GM21515 (cell line): ENCODE measurements at regions not wholly inside any gene's neighbourhood (a gene's known extent, or its start where the extent isn't known, plus 50 kb on each side); places are given as distances from the start of the nearest gene placed in this dataset.

ENCODE experiments used
- ATAC-seq: cut with Tn5 transposase; IDR thresholded peaks from one replicate; pipeline ENCODE4 v1.9.1; 2021; ENCODE audit not compliant: unreplicated experiment

DNA sequence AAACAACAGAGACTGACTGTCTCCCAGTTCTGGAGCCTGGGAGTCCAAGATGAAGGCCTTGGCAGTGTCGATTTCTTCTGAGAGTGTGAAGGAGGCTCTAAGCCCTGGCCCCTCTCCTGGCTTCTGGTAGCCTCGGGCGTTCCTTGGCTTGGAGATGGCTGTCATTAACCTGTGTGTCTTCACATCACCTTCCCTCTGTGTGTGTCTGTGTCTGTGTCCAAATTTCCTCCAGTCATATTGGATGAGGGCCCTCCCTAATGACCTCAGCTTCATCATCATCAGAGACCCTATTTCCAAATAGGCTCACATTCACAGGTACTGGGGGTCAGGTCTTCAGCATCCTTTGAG is 138.3 kb downstream of the TOMM20 start:
- no peak for ATAC-seq

DNA sequence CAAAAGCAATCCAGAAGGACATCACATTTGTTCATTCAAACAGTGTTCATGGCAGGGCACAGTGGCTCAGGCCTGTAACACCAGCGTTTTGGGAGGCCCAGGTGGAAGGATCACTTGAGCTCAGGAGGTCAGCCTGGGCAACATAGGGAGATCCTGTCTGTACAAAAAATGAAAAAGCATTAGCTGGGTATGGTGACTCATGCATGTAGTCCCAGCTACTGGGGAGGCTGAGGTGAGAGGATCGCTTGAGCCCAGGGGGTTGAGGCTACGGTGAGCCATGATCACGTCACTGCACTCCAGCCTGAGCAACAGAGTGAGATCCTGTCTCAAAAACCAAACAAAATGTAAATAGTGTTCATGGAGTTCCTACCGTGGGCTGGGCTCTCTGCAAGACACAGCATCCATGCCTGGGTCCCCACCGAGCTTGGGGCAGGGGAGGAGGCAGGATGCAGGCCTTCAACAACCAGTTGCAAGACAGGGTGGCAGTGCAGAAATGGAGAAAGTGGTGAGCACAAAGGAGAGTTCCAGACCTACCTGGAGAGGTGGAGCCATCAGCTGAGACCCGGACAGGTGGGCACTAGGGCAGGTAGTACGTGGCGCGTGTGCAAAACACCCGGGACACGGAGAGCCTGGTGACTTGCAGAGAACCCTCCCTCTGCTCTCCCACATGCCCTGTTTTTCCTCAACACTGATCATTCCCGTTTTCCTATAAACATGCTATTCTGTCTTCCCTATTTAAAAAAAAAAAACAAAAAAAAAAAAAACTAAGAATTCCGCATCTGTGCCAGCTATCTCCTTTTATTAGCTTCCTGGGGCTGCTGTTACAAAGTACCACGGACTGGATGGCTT is 138.9 kb downstream of the TOMM20 start:
- ATAC-seq, result no peak

DNA sequence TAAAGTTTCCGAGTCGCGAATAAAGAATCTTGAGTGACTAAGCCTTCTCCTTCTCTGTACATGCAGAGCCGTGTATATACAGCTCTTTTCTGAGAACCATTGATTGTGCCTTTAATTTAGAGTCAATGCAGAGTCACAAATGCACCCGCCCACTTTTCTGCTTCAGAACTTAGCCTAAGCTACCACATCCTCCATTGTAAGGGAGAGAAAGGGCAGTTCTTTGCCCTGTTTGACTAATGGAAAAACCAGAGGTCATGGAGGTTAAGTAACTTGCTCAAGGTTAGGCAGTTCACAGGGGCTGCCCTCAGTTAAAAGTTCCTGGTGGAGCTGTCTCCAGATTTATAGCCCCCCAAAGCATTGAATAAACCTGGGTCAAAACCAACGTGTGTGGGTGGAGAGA is 139.6 kb downstream of the TOMM20 start:
- ATAC-seq, result no peak

DNA sequence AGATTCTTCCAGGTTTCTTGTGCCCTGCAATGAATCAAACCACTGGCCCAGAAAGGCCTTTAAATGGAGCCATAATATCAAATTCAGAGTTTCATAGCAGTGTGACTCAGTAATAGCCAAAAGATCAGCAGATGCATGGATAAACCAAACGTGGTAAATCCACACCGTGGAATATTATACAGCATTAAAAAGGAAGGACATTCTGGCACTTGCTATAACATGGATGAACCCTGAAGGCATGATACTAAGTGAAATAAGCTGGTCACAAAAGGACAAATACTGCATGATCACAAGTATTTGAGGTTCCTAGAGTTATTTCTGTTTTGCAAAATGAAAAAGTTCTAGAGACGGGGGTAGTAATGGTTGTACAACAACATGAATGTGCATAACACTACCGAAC is 140.1 kb downstream of the TOMM20 start:
- ATAC-seq, result no peak

DNA sequence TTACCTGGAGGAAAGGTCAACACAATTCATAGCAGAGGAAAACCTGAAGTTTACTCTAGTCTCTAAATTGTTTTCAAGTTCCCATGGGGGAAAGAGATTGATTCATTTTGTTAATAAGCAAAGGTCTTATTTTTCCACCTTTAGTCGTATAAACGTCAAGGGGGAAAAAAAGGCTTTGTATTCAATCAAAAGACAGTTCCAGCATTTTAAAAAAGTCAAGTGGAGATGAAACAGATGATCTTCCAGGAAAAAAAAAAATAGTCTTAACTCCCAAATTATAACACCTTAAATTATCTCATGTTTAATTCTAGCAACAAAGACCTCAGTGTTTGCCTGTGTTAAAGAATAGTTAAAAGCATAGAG is 140.5 kb downstream of the TOMM20 start:
- no peak for ATAC-seq

DNA sequence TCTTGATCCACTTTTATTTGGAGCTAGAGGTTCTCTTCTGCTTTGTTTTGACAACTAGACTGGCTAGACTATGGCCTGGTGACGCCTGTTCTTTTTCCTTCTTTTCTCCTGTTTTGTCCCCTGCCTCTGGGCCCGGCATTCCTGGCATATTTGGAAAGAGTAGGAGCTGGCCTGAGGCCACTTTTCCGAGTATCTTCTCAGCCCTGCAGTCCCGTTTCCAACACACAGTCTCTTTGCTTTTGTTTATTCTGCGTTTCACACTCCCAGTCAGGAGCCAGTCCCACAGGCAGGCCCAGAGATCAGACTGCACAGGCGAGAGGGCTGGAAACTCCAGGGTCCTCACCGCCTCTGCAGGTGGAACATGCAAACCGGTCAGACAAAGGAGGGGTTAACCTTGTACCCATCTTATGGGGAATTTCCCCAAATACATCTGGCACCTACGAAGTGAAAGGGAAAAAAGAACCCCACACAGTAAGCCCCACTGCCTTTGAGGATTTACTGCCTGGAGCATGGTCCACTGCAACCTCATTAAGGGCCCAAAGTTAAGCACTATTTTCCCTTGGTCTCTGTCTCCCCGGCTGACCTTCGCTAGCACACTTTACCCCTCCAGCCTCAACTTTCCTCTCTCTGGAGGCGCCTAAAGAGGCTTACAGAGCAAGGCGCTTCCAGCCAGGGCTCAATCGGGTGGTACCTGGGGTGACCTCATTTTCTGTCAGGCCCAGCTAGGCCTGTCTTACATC is 141.1 kb downstream of the TOMM20 start:
- no peak for ATAC-seq

DNA sequence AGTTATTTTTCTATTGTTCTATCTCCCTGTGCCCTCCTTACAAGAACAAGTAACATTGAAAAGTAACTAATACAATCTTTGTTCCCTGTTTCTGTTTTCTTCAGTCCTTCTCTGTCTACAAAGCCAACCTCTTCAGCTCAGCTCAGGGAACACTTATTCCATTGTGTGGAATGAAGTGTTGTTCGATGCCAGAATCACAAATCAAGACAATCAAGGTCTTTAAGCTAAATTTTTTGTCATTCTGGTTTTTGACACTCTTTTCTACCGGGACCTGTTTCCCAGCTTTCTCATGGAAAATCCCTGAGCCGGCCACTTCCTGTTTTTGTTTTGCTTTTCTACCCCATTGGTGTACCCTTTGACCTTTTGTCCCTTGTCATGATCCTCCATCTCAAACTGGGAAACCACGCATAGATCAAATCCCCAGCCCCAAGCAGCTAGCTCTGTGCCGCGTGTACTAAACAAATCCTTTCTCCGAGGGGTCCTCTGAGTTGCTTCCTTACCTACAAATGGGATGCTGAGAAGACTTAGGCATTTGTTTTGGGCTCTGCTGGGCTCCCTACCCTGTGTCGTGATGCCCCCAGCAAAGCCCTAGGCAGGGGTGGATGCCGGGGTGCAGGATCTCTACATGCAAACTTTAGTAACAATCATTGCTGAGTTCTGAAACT is 141.8 kb downstream of the TOMM20 start:
- ATAC-seq, result no peak

DNA sequence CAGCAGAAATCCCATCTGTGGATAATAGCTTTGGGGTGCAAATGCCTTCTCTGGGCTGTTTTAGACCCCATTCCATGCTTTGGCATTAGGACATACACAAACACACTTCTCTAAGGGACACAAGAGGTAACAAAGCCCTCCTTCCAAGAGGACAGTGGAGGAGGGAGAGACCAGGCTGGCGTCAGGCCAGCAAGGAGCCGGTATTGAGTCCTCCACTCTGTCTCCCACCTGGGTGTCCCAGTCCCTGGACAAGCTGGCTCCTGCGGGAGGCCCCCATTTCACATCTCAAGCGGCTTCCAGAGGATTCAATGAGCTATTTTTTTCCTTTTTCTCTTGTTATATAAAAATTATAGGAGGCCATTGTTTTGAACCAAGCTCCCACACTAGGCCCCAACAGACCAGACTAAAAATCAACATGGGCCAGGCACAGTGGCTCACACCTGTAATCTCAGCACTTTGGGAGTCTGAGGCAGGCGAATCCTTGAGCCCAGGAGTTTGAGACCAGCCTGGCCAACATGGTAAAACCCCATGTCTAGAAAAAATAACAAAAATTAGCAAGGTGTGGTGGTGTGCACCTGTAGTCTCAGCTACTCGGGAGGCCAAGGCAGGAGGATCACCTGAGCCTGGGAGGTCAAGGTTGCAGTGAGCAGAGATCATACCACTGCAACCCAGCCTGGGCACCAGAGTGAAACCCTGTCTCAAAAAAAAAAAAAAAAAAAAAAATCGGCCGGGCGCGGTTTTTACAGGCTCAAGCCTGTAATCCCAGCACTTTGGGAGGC is 142.9 kb downstream of the TOMM20 start:
- ATAC-seq, result no peak

DNA sequence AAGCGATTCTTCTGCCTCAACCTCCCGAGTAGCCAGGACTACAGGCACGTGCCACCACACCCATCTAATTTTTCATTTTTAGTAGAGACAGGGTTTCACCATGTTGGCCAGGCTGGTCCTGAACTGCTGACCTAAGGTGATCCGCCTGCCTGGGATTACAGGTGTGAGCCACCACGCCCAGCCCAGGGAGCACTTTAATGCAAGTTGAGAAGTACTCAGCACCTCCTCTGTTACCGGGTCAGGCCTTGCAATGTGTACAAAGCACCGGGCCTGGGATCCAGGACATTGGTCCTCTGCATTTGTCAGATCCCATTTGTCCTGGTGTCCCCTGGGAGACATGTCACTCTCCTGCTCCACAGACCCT is 143.6 kb downstream of the TOMM20 start:
- no peak for ATAC-seq

DNA sequence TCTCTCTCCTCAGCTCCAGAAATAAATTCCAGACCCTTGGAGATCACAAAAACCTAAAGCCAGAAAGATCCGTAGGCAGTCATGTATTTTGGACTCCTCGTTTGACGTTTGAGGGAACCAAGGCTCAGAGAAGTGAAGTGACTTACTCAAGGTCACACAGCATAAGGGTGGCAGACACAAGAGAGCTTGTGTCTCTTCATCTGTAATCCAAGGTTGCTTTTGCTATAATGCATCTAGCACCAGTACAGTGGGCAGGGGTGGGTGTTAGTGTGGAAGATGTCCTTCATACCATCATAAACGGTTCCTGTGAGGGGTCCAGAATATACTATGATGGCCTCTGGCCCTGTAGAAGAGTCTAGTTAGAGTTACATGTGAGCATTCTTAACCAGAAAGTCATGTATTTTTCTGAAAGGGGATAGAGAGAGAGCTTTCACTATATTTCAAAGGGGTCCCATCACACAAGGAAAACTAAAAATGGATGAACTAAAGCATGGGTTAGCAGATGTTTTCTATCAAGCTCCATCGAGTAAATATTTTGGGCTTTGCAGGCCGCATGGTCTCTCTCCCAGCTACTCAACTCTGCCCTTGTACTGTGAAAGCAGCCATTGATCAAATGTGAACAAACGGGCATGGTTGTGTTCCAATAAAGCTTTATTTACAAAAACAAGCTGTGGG is 144.9 kb downstream of the TOMM20 start:
- no peak for ATAC-seq

DNA sequence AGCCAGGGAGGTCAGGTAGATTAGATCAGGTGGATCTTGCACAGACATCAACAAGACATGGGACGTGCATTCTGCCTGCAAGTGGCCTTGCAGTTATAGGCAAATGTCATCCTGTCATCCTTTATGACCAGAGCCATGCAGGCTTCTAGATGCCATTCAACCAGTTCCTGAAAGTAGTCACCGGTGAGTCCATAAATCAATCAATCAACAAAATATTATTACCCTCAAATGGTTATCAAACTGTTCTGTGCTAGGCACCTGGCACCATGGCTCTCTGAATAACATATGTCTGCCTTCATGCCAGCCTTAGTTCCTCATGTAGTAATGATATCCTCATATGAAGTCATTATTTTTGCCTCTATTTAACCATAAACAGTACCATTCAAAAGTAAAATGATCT is 146.9 kb downstream of the TOMM20 start:
- ATAC-seq, result no peak

DNA sequence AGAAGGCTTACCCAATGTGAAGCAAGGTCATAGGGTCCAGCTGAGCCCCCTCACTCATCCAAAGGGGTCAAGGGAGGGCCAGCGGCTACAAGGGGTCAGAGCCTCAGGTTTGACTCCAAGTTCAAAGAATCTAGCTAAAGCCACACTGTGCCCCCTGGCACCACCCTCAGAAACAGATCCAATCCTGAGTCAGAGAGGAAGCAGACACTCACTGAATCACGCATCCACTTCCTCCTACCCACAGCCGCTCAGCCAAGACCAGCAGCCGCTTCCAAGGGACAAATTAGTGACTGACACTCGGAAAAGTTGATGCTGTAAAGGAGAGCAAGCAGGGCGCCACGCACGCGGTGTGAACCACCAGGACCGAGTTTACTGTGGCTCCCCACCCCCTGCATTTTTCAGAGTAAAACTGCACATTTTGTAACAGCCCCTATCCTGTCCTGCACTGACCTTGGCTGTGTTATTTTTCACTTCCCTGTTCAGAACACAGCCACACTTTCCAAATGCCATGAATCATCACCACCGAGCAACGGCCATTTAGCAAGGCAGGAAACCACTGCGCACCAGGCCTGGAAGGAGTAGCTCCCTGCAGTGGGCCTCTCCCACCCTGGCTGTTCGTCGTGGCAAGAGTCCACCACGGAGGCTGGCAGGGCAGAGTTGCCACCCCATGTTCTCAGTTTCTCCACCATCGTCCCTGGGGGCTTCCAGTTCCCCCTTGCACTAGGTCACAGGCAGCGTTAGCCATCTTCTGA is 147.8 kb downstream of the TOMM20 start:
- peak; percentile 37 for ATAC-seq

DNA sequence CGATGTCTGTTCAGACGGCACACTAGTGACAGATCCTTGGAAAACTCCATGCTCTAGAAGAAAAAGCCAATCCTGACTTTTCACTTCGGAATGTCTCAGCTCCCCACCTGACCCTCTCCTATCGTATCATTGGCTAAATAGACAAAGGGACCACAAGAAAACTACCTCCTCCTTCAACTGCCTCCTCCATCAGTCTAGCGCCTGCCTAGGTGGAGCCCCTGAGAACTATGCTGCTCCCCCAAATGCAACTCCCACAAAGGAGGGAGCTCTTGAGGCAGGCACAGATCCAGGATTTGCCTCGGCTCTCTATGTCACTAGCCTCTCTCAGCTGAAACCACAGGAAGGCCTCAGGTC is 148.4 kb downstream of the TOMM20 start:
- no peak for ATAC-seq

DNA sequence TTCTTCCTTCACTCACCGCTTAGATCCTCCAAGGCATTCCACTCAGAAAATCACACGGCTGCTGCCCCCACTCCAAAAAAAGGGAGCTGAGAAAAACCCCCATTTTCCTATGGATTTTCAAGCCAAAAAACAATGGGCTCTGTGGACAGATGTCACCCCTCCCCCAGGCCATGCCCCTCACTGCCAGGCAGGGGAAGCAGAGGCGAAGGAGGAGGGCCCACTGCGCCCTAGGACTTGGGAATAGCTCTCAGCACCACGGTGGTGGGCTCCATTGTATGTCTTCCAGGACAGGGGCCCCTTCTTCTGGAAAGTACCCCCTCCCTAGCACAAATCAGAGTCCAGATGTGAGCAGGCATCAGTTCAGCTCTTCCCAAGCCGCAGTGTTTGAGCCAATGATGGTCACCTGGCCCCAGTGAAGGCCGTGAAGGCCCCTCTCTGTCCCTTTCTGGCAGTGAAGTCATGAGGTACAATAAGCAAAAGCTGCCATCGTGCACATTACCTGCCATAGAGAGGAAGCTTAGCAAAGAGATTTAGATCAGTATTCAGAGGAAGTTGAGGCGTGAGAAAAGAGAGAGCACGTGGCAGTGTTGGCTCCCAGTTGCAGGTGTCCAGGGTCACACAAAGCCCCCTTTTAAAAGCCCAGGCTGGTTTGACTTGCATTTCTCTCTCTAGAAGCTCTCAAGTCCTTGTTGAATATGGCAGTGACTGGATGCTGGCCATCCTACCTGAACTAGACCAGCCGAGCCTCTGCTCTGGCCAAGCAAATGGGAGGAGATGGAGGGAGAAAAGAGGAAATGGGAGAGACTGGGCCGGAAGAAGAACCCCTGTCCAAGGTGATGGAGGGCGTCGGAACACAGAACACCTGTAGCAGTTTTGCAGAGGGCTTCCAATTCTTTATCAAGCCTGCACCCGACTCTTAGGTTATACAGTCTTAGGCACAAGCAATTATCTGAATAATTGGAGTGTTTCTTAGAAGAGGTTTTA is 149.0 kb downstream of the TOMM20 start:
- ATAC-seq, result no peak

DNA sequence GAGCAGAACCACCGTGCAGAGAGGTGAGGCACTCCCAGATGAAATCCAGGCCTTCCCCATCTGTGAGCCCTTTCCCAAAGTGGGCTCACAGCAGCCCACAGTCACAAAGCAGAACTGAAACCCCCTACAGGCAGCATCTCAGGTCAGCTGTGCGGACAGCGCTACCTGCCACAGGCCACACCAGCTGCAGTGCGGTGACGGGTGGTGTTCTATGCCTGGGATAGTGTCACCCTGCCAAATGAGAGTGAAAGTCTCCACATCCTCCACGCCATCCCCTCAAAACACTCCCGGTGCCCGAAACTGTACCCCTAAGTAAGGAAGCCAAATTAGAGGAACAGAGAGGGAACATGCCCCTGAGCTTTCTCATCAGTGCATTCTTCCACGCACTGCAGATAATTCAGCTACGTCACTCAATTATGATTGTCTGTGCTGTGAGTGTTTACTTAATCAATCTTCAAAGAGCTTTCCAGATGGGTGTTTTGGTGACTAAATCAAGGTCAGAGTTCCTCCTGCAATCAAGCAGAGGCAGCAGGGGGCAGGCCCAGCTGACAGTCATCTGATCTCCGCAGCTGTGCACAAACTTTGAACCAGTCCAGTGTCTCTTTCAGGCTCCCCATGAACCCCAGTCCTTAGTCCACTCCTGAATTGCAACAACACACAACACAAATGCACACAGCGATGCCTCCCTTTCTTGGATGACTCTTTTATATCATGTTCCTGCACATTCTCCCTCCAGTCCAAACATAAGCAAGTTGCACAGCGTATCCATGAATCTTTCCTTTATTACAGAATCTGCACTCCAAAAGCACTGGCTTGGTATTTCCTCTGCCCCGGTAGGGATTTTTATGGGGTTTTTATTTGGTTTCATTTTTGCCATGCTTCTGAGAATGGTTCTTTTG is 150.0 kb downstream of the TOMM20 start:
- peak; percentile 70 for ATAC-seq

DNA sequence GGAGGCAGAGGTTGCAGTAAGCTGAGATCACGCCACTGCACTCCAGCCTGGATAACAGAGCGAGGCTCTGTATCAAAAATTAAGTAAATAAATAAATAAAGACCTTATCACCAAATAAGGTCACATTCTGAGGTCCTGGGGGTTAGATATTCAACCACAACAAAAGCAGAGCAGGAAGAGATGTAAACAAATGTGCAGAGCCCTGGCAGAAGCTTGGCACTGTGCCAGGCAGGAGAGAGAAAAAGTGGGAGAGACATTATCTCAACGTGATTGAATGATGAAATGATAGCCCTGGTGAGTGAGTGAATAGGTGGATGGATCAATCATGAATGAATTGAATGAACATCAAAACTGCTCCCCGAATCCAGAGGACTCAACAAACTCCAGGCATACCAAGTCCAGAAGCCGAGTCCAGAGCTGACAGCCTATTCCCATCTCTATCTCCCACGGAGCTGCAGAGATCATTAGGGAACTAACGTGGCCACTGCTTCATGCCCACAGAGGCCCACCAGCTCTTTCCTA is 150.7 kb downstream of the TOMM20 start:
- no peak for ATAC-seq

DNA sequence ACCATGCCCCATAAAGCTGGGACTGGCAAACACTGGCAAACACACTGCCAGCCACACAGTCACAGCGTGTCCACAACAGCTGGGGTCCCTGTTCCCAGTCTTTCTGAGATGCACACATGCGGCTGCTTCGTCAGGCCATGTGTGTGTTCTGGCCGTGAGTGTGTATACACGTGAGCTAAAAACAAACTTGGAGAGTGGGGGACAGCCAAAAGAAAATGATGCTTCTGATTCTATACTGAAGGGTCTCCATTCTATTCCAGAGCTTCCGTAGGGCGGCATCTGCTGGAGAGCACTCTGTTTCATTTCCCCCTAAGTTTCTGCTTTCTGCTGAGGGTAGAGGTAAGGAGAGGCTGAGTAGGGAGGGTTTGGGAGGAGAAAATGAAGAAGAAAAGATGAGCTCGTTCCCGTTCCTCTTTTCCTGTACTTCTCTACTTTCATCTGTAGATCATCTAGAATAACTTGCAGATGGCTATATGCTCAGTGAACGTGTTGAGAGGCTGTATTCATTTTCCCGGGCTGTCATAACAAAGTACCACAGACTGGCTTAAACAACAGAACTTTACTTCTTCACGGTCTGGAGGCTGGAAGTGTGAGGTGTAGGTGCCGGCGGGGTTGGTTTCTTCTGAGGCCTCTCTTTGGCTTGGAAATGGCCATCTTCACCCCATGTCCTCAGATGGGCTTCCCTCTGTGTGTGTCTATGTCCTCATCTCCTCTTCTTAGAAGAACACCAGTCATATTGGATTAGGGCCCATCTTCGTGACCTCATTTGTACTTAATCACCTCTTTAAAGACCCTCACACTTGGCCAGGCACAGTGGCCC is 151.6 kb downstream of the TOMM20 start:
- no peak for ATAC-seq
